Vagina (tissue), 2 donors: ENCODE measurements at regions not wholly inside any gene's neighbourhood (a gene's known extent, or its start where the extent isn't known, plus 50 kb on each side); places are given as distances from the start of the nearest gene placed in this dataset.

Experiments used
- DNase-seq, 2 donors: peaks; one replicate each; pipeline ENCODE4 v3.0.0-alpha.2; 2017; ENCODE audit errors: extremely low spot score in 2 of 2
- H3K27ac ChIP-seq: fragments of 200-600 bp; sonication (generic); one replicate; pipeline ENCODE4 v1.5.1; 2019
- H3K27me3 ChIP-seq: fragments of 200-600 bp; sonication (generic); one replicate; pipeline ENCODE4 v1.5.1; 2019
- H3K36me3 ChIP-seq, 2 donors: fragments of 200-600 bp; sonication (generic); one replicate each; pipeline ENCODE4 v1.5.1; 2017 to 2019
- H3K4me1 ChIP-seq: fragments of 200-600 bp; sonication (generic); one replicate; pipeline ENCODE4 v1.5.1; 2019
- H3K4me3 ChIP-seq, 2 donors: fragments of 200-600 bp; sonication (generic); 1 replicate in 1 of 2; 2 replicates in 1 of 2; pipeline ENCODE4 v1.5.1; 2016 to 2019
- H3K9me3 ChIP-seq: fragments of 200-600 bp; sonication (generic); one replicate; pipeline ENCODE4 v1.5.1; 2019
- POLR2A ChIP-seq, 2 donors: fragments of 450-650 bp; IDR thresholded peaks; one replicate each; pipeline ENCODE4 v1.6.1; 2017; ENCODE audit warnings: antibody characterized with exemption in 2 of 2, mild to moderate bottlenecking in 2 of 2, moderate library complexity in 2 of 2
- POLR2AphosphoS5 ChIP-seq, 2 donors: sonication (generic); formaldehyde crosslinking; IDR thresholded peaks; one replicate each; pipeline ENCODE4 v1.9.0; 2017; ENCODE audit warnings: antibody characterized with exemption in 2 of 2, mild to moderate bottlenecking in 2 of 2, low read depth in 1 of 2; ENCODE audit not compliant: insufficient read depth in 1 of 2
- intact Hi-C: fragments of 100-400 bp; cut with DNase I; formaldehyde crosslinking; loops from one replicate; pipeline ENCODE4 v1.15.1; 2023
- TF ChIP-seq, protein P1 (sequence below), 3 experiments: fragments of 450-650 bp in 2 of 3; fragments of 200-600 bp in 1 of 3; sonication (generic) in 1 of 3; IDR thresholded peaks; one replicate each; pipeline ENCODE4 v1.5.1; 2017 to 2019; ENCODE audit warnings: antibody characterized with exemption in 3 of 3, mild to moderate bottlenecking in 2 of 3, moderate library complexity in 2 of 3

DNA sequence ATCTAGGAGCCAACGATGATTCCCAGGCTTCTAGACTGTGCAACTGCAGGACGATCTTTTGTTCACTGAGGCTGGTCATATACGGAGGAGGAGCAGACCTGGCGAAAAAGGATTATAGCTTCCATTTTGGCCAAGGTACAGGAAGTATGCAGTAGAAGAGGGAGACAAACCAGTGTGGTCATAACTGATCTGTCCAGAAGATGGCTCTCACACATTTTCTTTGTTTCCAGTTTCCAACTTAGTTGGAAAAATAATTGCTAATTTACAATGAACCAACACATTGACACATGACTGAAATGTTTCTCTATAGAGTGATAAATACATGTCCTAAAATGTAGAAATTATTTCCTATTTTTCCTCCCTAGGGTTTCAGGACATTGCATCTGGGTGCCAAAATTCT is 364.1 kb upstream of the BTBD3 start:
- no peaks in the 10 kb centered on the region for H3K4me1 ChIP-seq
- TF ChIP-seq POLR2AphosphoS5 (IDR thresholded peaks at IDR 0.05; ENCODE audit: insufficient read depth in 1 of 2, low read depth in 1 of 2) = no peak
- TF ChIP-seq POLR2A (IDR thresholded peaks at IDR 0.05) = no peak
- TF ChIP-seq, protein P1, sequence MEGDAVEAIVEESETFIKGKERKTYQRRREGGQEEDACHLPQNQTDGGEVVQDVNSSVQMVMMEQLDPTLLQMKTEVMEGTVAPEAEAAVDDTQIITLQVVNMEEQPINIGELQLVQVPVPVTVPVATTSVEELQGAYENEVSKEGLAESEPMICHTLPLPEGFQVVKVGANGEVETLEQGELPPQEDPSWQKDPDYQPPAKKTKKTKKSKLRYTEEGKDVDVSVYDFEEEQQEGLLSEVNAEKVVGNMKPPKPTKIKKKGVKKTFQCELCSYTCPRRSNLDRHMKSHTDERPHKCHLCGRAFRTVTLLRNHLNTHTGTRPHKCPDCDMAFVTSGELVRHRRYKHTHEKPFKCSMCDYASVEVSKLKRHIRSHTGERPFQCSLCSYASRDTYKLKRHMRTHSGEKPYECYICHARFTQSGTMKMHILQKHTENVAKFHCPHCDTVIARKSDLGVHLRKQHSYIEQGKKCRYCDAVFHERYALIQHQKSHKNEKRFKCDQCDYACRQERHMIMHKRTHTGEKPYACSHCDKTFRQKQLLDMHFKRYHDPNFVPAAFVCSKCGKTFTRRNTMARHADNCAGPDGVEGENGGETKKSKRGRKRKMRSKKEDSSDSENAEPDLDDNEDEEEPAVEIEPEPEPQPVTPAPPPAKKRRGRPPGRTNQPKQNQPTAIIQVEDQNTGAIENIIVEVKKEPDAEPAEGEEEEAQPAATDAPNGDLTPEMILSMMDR (IDR thresholded peaks at IDR 0.05) = no peak
- H3K36me3 ChIP-seq = no peaks in the 10 kb centered on the region
- H3K27me3 ChIP-seq = no peaks in the 10 kb centered on the region
- no peak overlapping the region for H3K27ac ChIP-seq
- no peak overlapping the region for H3K4me3 ChIP-seq
- intact Hi-C loops = no loop called here
- DNase-seq = no peak
- no peaks in the 10 kb centered on the region for H3K9me3 ChIP-seq

- no peak for DNase-seq
Measured at GRCh38 chr20:11555510-11555909, 362.2 kb upstream of the BTBD3 start.

GRCh38 chr20:11556410-11556809 is 361.3 kb upstream of the BTBD3 start:
- DNase-seq = no peak
- intact Hi-C loops = no loop called here
- H3K27me3 ChIP-seq = no peaks in the 10 kb centered on the region
- no peak overlapping the region for H3K4me3 ChIP-seq
- no peaks in the 10 kb centered on the region for H3K4me1 ChIP-seq
- no peaks in the 10 kb centered on the region for H3K36me3 ChIP-seq
- H3K27ac ChIP-seq = no peak overlapping the region
- TF ChIP-seq POLR2AphosphoS5 (IDR thresholded peaks at IDR 0.05; ENCODE audit: insufficient read depth in 1 of 2, low read depth in 1 of 2) (no peak), POLR2A (IDR thresholded peaks at IDR 0.05) (no peak)
- TF ChIP-seq, protein P1 (IDR thresholded peaks at IDR 0.05) = no peak
- no peaks in the 10 kb centered on the region for H3K9me3 ChIP-seq

More at GRCh38 chr20:11555510-11555909, 362.2 kb upstream of the BTBD3 start:
- intact Hi-C loops = no loop called here
- no peak for TF ChIP-seq POLR2AphosphoS5 (IDR thresholded peaks at IDR 0.05; ENCODE audit: insufficient read depth in 1 of 2, low read depth in 1 of 2)
- TF ChIP-seq POLR2A (IDR thresholded peaks at IDR 0.05) = no peak
- TF ChIP-seq, protein P1 (IDR thresholded peaks at IDR 0.05) = no peak
- no peak overlapping the region for H3K27ac ChIP-seq
- no peak overlapping the region for H3K4me3 ChIP-seq
- H3K9me3 ChIP-seq = no peaks in the 10 kb centered on the region
- no peaks in the 10 kb centered on the region for H3K4me1 ChIP-seq
- no peaks in the 10 kb centered on the region for H3K36me3 ChIP-seq
- no peaks in the 10 kb centered on the region for H3K27me3 ChIP-seq

DNA sequence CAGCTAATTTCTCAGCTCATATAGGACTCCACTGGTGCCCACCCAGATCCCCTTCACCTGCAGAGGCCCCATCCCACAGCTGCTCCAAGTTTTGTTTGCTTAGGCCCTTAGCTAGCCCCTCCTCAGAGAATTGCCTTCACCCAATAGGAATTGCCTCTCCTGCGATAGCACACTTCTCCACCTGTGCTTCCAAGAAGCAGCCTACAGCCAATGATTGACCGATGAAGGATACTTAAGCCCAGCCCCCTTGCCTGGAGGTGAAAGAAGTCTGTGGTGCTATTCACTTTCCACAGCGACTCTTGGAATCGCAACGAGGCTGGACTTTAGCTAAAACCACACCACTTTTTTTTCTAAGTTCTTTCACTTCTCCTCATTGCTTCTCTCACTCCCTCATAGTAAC is 353.2 kb upstream of the BTBD3 start:
- no peaks in the 10 kb centered on the region for H3K9me3 ChIP-seq
- intact Hi-C loops = no loop called here
- no peak overlapping the region for H3K4me3 ChIP-seq
- no peaks in the 10 kb centered on the region for H3K4me1 ChIP-seq
- TF ChIP-seq POLR2A (IDR thresholded peaks at IDR 0.05) (no peak), POLR2AphosphoS5 (IDR thresholded peaks at IDR 0.05; ENCODE audit: insufficient read depth in 1 of 2, low read depth in 1 of 2) (no peak)
- TF ChIP-seq, protein P1 (IDR thresholded peaks at IDR 0.05) = no peak
- H3K36me3 ChIP-seq = no peaks in the 10 kb centered on the region
- no peak for DNase-seq
- no peak overlapping the region for H3K27ac ChIP-seq
- H3K27me3 ChIP-seq = no peaks in the 10 kb centered on the region

DNA sequence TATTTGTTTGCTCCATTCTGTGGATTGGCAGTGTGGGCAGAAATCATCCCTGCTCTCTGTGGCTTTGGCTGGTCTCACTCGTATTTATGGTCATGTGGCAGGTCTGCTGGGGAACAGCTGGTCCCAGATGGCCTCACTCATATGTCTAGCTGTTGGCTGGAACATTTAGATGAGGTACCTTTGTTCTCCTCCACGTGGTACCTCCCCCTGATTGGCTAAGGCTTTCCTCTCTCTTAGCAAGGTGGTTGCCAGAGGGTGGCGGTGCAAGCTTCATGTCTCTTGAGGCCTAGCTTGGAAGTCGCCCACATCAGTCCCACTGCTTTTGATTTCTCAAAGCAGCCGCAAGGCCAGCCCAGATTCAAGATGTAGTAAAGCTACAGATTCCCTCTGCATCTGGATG is 348.5 kb upstream of the BTBD3 start:
- Histone ChIP-seq H3K9me3 (no peaks in the 10 kb centered on the region), H3K27ac (no peak overlapping the region), H3K4me3 (no peak overlapping the region), H3K4me1 (no peaks in the 10 kb centered on the region), H3K36me3 (no peaks in the 10 kb centered on the region), H3K27me3 (no peaks in the 10 kb centered on the region)
- intact Hi-C loops = no loop called here
- no peak for TF ChIP-seq POLR2A (IDR thresholded peaks at IDR 0.05)
- TF ChIP-seq, protein P1 (IDR thresholded peaks at IDR 0.05) = no peak
- TF ChIP-seq POLR2AphosphoS5 (IDR thresholded peaks at IDR 0.05; ENCODE audit: insufficient read depth in 1 of 2, low read depth in 1 of 2) = no peak
- DNase-seq = no peak
